Fibroblast of skin of scalp (primary cell): ENCODE measurements at regions not wholly inside any gene's neighbourhood (a gene's known extent, or its start where the extent isn't known, plus 50 kb on each side); places are given as distances from the start of the nearest gene placed in this dataset.
"Not testable (repeated sequence)": the region's sequence is repeated elsewhere in the genome, so short reads cannot be mapped to it uniquely, and the experiment has no call there.

ENCODE experiments used
- DNase-seq: peaks from one replicate; pipeline ENCODE4 v3.0.0-alpha.2; 2013

GRCh38 chr15:28789401-28790114 lies 58.9 kb downstream of the GOLGA6L7 start:
- DNase-seq: not testable (repeated sequence)

- DNase-seq: not testable (repeated sequence)
These were observed 59.6 kb downstream of the GOLGA6L7 start for GRCh38 chr15:28788649-28789400.

- not testable (repeated sequence) for DNase-seq
These were observed 60.3 kb downstream of the GOLGA6L7 start for GRCh38 chr15:28788176-28788575.

DNA sequence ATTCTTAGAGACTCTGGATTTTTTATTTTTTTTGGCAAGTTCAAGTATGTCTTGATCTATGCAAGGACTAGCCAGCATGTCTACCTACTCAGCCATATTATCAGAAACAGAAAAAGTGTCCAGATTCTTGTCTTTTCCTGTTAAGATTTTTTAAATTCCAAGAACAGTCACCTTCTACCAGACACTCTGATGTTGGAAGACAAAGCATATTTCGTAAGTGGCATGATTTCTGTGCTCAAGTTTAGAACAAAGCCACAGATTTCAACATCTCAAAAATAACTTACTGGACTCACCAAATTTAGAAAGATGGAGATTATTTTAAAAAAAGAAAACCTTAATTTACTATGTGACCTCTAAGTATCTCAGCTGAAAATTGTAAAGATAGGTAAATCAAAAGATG lies 61.9 kb downstream of the GOLGA6L7 start:
- peak; percentile 2 for DNase-seq

DNA sequence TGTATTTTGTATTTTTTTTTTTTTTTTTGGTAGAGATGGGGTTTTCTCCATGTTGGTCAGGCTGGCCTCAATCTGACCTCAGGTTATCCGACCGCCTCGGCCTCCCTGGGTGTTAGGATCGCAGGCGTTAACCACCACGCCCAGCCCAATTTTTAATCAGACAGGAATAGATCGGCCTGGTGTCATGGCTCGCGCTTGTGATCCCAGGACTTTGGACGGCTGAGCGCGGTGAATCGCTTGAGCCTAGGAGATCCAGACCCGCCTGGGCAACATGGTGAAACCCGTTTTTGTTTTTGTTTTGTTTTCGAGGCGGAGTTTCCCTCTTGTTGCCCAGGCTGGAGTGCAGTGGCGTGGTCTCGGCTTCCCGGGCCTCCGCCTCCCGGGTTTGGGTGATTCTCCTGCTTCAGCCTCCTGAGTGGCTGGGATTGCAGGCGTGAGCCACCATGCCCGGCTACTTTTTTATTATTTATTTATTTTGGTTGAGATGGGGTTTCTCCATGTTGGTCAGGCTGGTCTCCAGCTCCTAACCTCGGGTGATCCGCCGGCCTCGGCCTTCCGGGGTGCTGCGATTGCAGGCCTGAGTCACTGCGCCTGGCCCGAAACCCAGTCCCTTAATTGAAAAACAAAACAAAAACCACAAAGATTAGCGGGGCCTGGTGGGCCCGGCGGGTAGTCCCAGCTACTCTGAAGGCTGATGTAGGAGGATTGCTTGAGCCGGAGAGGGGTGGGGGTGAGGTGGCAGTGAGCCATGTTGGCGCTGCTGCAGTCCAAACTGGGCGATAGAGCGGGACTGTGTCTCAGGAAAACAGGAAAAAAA lies 63.9 kb downstream of the GOLGA6L7 start:
- not testable (repeated sequence) for DNase-seq

DNA sequence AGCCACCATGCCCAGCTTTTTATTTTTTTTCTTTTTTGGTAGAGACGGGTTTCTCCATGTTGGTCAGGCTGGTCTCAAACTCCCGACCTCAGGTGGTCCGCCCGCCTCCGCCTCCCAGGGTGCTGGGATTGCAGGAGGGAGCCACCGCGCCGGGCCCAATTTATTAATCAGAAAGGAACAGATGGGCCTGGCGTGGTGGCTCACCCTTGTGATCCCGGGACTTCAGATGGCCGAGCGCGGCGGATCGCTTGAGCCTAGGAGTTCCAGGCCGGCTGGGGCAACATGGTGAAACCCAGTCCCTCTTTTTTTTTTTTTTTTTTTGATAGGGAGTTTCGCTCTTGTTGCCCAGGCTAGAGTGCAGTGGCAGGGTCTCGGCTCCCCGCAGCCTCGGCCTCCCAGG lies 64.6 kb downstream of the GOLGA6L7 start:
- DNase-seq: no peak

GRCh38 chr15:28783466-28783865 lies 65.0 kb downstream of the GOLGA6L7 start:
- no peak for DNase-seq

DNA sequence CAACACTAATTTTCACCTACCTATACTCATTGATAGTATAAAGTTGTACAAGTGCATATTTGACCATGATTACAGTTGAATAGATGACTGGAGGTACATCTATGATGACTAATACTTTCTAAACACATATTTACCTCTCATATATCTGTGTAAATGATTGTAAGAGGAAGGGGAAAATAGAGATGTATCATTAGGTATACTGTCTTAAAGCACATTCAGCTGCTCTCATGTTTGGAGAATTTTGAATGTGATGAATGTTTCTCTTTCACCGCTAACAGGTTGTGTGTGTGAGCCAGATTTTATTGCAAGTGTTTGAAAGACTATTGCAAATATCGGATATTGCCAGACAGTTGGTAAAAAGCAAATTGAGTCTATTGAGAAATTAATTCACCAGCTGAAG lies 66.2 kb upstream of the GOLGA8M start:
- DNase-seq: not testable (repeated sequence)

DNA sequence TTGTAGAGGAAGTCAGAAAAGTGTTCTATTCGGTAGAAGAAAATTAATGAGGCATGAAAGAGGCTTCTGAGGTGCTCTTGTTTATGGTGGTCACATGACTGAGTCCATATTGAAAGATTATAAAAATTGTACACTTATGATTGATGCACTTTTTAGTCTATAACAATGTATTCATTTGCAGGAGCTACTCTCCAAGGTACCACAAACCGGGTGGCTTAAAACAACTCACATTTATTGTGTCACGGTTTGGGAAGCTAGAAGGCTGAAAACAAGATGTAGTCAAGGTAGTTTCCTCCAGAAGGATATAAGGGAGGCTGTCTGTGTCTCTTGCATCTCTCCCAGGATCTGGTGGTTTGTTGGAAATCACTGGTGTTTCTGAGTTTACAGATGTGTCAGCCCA lies 60.6 kb upstream of the GOLGA8M start:
- not testable (repeated sequence) for DNase-seq
